ENCODE measurements at regions not wholly inside any gene's neighbourhood (a gene's known extent, or its start where the extent isn't known, plus 50 kb on each side); places are given as distances from the start of the nearest gene placed in this dataset.
"Not testable (repeated sequence)": the region's sequence is repeated elsewhere in the genome, so short reads cannot be mapped to it uniquely, and the experiment has no call there.

- not testable (repeated sequence) for H3K4me1 ChIP-seq (ENCODE audit: control insufficient read depth, insufficient read depth, low read length); H3K36me3 ChIP-seq (ENCODE audit: control insufficient read depth in 2 of 2, insufficient read depth in 2 of 2, low read length in 2 of 2); H3K9me3 ChIP-seq (ENCODE audit: control insufficient read depth in 2 of 2, low read length in 2 of 2); H3K27ac ChIP-seq (ENCODE audit: low read length); H3K27me3 ChIP-seq (ENCODE audit: control insufficient read depth in 1 of 2, insufficient read depth in 2 of 2, low read length in 2 of 2); H3K9ac ChIP-seq (ENCODE audit: low read length in 2 of 2); H3K4me3 ChIP-seq (ENCODE audit: low read length in 2 of 2)
Measured at GRCh38 chr17:445839-446238, 93.2 kb upstream of the RPH3AL start, which contains the start of gene RFLNB. Gene RFLNB (minus strand): TSS chr17:445939.

DNA sequence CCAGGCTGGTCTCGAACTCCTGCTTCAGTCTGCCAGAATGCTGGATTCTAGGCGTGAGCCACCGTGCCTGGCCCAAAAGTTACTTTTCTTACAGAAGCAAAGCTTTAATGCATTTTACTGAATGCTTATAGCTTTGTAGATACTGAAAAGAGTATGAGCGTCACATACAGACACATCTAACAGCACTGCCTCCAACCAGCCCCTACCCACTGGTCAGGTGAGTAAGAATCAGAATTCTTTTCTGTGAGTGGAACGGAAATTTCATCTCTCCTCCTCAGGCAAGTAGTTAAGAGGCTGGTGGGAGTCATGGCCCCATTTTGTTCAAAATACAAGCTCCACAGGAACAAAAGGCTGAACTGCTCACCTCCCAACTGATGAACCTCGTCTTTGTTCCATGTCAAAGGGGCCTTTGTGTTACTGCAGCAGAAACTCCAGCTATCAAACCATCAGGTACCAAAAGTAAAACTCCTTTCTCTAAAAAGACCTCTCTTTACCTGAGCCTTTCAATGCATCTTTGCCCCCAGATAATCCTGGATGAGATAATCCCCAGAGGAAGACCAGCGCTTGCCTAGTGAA, 92.4 kb upstream of the RPH3AL start:
- Histone ChIP-seq H3K9me3 (ENCODE audit: control insufficient read depth in 2 of 2, low read length in 2 of 2) (no peaks in the 10 kb centered on the region), H3K27ac (ENCODE audit: low read length) (no peak overlapping the region), H3K36me3 (ENCODE audit: control insufficient read depth in 2 of 2, insufficient read depth in 2 of 2, low read length in 2 of 2) (peaks cover 3 to 6% of the 10 kb centered on the region in 2 donors), H3K27me3 (ENCODE audit: control insufficient read depth in 1 of 2, insufficient read depth in 2 of 2, low read length in 2 of 2) (no peaks in the 10 kb centered on the region), H3K9ac (ENCODE audit: low read length in 2 of 2) (no peak overlapping the region), H3K4me3 (ENCODE audit: low read length in 2 of 2) (no peak overlapping the region), H3K4me1 (ENCODE audit: control insufficient read depth, insufficient read depth, low read length) (no peaks in the 10 kb centered on the region)

DNA sequence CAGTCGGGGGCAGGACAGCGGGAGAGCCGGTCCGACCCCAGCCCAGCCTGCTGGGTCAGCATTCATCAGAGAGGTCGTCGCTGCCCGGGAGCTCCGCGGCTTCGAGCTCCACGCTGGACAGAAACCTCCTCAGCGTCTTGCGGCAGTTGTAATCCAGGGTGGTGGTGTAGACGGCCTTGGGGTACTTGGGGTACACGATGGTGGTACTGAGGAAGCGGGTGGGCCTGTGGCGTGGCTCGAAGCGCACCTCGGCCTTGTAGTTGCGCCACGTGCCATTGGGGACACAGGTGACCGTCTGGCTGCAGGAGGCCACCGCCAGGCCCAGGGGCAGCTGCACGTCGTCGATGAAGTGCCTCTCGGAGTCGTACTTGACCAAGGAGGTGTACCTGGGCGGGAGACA, 90.5 kb upstream of the RPH3AL start:
- Histone ChIP-seq H3K36me3 (ENCODE audit: control insufficient read depth in 2 of 2, insufficient read depth in 2 of 2, low read length in 2 of 2) (peaks cover 3 to 6% of the 10 kb centered on the region in 2 donors), H3K9ac (ENCODE audit: low read length in 2 of 2) (no peak overlapping the region), H3K27ac (ENCODE audit: low read length) (no peak overlapping the region), H3K27me3 (ENCODE audit: control insufficient read depth in 1 of 2, insufficient read depth in 2 of 2, low read length in 2 of 2) (no peaks in the 10 kb centered on the region), H3K9me3 (ENCODE audit: control insufficient read depth in 2 of 2, low read length in 2 of 2) (no peaks in the 10 kb centered on the region), H3K4me3 (ENCODE audit: low read length in 2 of 2) (no peak overlapping the region), H3K4me1 (ENCODE audit: control insufficient read depth, insufficient read depth, low read length) (no peaks in the 10 kb centered on the region)

DNA sequence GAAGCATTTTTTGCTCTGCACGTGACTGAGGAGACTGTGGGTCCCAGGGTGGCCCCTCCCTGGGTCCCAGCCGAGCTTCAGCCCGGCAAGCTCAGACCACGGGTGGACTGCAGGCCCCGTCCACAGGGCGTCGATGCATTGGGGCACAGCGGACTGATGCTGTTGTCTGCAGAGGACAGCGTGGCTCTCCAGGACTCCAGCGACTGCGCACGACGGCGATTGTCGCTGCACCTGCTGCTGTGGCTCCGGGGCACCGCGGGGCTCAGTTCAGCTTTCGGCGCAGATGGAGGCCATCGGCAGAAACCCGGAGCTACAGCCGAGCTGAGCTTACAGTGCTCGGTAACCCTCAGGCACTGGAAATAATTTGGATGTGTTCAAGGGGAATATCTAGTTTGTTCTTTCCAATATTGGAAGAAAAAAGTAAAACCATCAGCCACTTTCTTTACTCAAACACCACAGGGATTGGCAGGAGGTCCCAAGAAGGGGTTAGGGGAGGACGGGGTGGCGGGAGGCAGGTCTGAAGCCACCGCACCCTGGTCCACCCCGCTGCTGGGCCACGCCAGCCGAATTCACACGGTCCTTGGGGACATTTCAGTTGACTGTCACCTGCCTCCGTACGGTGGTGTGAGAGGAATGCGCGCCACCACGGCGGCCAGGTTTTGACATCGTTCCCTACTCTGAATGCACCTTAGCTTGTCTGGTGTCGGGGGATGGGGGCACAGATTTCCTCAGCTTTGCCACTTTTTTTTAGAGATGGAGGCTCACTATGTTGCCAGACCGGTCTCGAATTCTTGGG, 88.7 kb upstream of the RPH3AL start:
- no peaks in the 10 kb centered on the region for H3K27me3 ChIP-seq (ENCODE audit: control insufficient read depth in 1 of 2, insufficient read depth in 2 of 2, low read length in 2 of 2)
- no peak overlapping the region for H3K27ac ChIP-seq (ENCODE audit: low read length)
- no peaks in the 10 kb centered on the region for H3K9me3 ChIP-seq (ENCODE audit: control insufficient read depth in 2 of 2, low read length in 2 of 2)
- H3K9ac ChIP-seq (ENCODE audit: low read length in 2 of 2), result no peak overlapping the region
- H3K4me1 ChIP-seq (ENCODE audit: control insufficient read depth, insufficient read depth, low read length), result no peaks in the 10 kb centered on the region
- H3K4me3 ChIP-seq (ENCODE audit: low read length in 2 of 2), result no peak overlapping the region
- H3K36me3 ChIP-seq (ENCODE audit: control insufficient read depth in 2 of 2, insufficient read depth in 2 of 2, low read length in 2 of 2), result peaks cover 3 to 6% of the 10 kb centered on the region in 2 donors

DNA sequence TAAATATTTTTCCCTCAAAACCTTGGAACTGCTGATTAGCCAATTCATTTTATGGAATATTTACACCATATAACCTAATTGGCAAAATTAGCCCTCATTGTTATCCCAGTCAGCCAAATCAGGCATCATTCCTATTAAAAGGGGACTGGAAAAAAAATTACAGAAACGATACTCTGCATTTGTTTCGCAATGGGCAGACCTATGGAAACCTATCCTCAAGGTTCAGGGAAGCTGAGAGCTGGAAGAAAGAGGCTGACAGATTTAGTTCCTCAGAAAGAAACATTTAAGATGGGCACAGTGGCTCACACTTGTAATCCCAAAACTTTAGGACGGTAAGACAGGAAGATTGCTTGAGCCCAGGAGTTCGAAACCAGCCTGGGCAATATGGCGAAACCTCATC, 85.6 kb upstream of the RPH3AL start:
- H3K27me3 ChIP-seq (ENCODE audit: control insufficient read depth in 1 of 2, insufficient read depth in 2 of 2, low read length in 2 of 2), result no peaks in the 10 kb centered on the region
- H3K36me3 ChIP-seq (ENCODE audit: control insufficient read depth in 2 of 2, insufficient read depth in 2 of 2, low read length in 2 of 2), result peaks cover 0 to 4% of the 10 kb centered on the region in 2 donors
- H3K4me3 ChIP-seq (ENCODE audit: low read length in 2 of 2), result no peak overlapping the region
- no peak overlapping the region for H3K27ac ChIP-seq (ENCODE audit: low read length)
- no peak overlapping the region for H3K9ac ChIP-seq (ENCODE audit: low read length in 2 of 2)
- H3K9me3 ChIP-seq (ENCODE audit: control insufficient read depth in 2 of 2, low read length in 2 of 2), result peaks cover 0 to 5% of the 10 kb centered on the region in 2 donors
- H3K4me1 ChIP-seq (ENCODE audit: control insufficient read depth, insufficient read depth, low read length), result no peaks in the 10 kb centered on the region

- no peak overlapping the region for H3K27ac ChIP-seq (ENCODE audit: low read length)
- no peaks in the 10 kb centered on the region for H3K4me1 ChIP-seq (ENCODE audit: control insufficient read depth, insufficient read depth, low read length)
- H3K27me3 ChIP-seq (ENCODE audit: control insufficient read depth in 1 of 2, insufficient read depth in 2 of 2, low read length in 2 of 2), result no peaks in the 10 kb centered on the region
- H3K9me3 ChIP-seq (ENCODE audit: control insufficient read depth in 2 of 2, low read length in 2 of 2), result peaks cover 0 to 5% of the 10 kb centered on the region in 2 donors
- no peak overlapping the region for H3K4me3 ChIP-seq (ENCODE audit: low read length in 2 of 2)
- no peak overlapping the region for H3K9ac ChIP-seq (ENCODE audit: low read length in 2 of 2)
- no peaks in the 10 kb centered on the region for H3K36me3 ChIP-seq (ENCODE audit: control insufficient read depth in 2 of 2, insufficient read depth in 2 of 2, low read length in 2 of 2)
Measured at GRCh38 chr17:437545-437944, 84.9 kb upstream of the RPH3AL start.

- H3K36me3 ChIP-seq (ENCODE audit: control insufficient read depth in 2 of 2, insufficient read depth in 2 of 2, low read length in 2 of 2), result no peaks in the 10 kb centered on the region
- H3K4me3 ChIP-seq (ENCODE audit: low read length in 2 of 2), result no peak overlapping the region
- no peaks in the 10 kb centered on the region for H3K4me1 ChIP-seq (ENCODE audit: control insufficient read depth, insufficient read depth, low read length)
- no peaks in the 10 kb centered on the region for H3K27me3 ChIP-seq (ENCODE audit: control insufficient read depth in 1 of 2, insufficient read depth in 2 of 2, low read length in 2 of 2)
- peaks cover 0 to 5% of the 10 kb centered on the region in 2 donors for H3K9me3 ChIP-seq (ENCODE audit: control insufficient read depth in 2 of 2, low read length in 2 of 2)
- no peak overlapping the region for H3K9ac ChIP-seq (ENCODE audit: low read length in 2 of 2)
- H3K27ac ChIP-seq (ENCODE audit: low read length), result no peak overlapping the region
Measured at GRCh38 chr17:436571-436970, 84.0 kb upstream of the RPH3AL start.

DNA sequence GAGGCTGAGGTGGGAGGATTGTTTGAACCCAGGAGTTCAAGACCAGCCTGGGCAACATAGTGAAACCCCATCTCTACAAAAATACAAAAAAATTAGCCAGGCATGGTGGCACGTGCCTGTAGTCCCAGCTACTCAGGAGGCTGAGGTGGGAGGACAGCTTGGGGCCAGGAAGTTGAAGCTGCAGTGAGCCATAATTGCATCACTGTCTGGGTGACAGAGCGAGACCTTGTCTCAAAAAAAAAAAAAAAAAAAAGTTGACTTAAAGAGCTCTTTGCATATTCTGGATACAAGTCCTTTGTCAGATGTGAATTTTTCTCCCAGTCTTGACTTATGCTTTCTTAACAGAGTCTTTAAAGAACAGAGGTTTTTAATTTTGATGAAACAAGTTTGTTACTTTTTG, 79.9 kb upstream of the RPH3AL start:
- not testable (repeated sequence) for H3K36me3 ChIP-seq (ENCODE audit: control insufficient read depth in 2 of 2, insufficient read depth in 2 of 2, low read length in 2 of 2); H3K27ac ChIP-seq (ENCODE audit: low read length); H3K9me3 ChIP-seq (ENCODE audit: control insufficient read depth in 2 of 2, low read length in 2 of 2); H3K4me1 ChIP-seq (ENCODE audit: control insufficient read depth, insufficient read depth, low read length); H3K9ac ChIP-seq (ENCODE audit: low read length in 2 of 2); H3K4me3 ChIP-seq (ENCODE audit: low read length in 2 of 2); H3K27me3 ChIP-seq (ENCODE audit: control insufficient read depth in 1 of 2, insufficient read depth in 2 of 2, low read length in 2 of 2)

DNA sequence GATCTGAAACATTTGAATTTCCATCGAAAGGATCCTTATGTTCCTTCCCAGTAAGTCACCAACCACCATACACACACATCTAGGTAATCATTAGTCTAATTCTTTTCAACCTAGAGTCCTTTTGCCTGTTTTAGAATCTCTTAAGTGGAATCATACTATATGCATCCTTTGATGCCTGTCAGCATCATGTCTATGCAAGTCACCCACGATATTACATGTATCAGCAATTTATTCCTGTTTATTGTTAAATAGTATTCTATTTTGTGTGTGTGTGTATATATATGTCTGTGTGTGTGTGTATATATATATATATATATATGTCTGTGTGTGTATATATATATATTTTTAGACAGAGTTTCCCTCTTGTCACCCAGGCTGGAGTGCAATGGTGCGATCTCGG, 78.9 kb upstream of the RPH3AL start:
- H3K9ac ChIP-seq (ENCODE audit: low read length in 2 of 2), result no peak overlapping the region
- H3K36me3 ChIP-seq (ENCODE audit: control insufficient read depth in 2 of 2, insufficient read depth in 2 of 2, low read length in 2 of 2), result no peaks in the 10 kb centered on the region
- H3K4me1 ChIP-seq (ENCODE audit: control insufficient read depth, insufficient read depth, low read length), result no peaks in the 10 kb centered on the region
- no peak overlapping the region for H3K27ac ChIP-seq (ENCODE audit: low read length)
- peaks cover 0 to 5% of the 10 kb centered on the region in 2 donors for H3K9me3 ChIP-seq (ENCODE audit: control insufficient read depth in 2 of 2, low read length in 2 of 2)
- H3K4me3 ChIP-seq (ENCODE audit: low read length in 2 of 2), result no peak overlapping the region
- H3K27me3 ChIP-seq (ENCODE audit: control insufficient read depth in 1 of 2, insufficient read depth in 2 of 2, low read length in 2 of 2), result no peaks in the 10 kb centered on the region

GRCh38 chr17:429589-429988, 77.0 kb upstream of the RPH3AL start:
- no peak overlapping the region for H3K27ac ChIP-seq (ENCODE audit: low read length)
- no peaks in the 10 kb centered on the region for H3K27me3 ChIP-seq (ENCODE audit: control insufficient read depth in 1 of 2, insufficient read depth in 2 of 2, low read length in 2 of 2)
- no peaks in the 10 kb centered on the region for H3K9me3 ChIP-seq (ENCODE audit: control insufficient read depth in 2 of 2, low read length in 2 of 2)
- H3K4me3 ChIP-seq (ENCODE audit: low read length in 2 of 2), result no peak overlapping the region
- H3K4me1 ChIP-seq (ENCODE audit: control insufficient read depth, insufficient read depth, low read length), result no peaks in the 10 kb centered on the region
- H3K9ac ChIP-seq (ENCODE audit: low read length in 2 of 2), result no peak overlapping the region
- no peaks in the 10 kb centered on the region for H3K36me3 ChIP-seq (ENCODE audit: control insufficient read depth in 2 of 2, insufficient read depth in 2 of 2, low read length in 2 of 2)

DNA sequence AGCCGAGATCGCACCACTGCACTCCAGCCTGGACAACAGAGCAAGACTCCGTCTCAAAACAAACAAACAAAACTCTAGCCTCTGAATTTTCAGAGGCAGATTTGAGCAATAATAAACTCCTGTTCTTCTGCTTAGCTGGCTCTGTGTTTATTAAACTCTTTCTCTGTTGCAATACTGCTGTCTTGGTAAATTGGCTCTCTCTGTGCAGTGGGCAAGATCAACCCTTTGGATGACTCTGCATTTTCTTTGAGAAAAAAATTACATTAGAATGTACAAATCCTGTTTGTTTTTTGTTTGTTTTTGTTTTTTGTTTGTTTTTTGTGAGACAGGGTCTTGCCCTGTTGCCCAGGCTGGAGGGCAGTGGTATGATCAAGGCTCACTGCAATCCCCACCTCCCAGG, 75.8 kb upstream of the RPH3AL start:
- Histone ChIP-seq H3K36me3 (ENCODE audit: control insufficient read depth in 2 of 2, insufficient read depth in 2 of 2, low read length in 2 of 2) (no peaks in the 10 kb centered on the region), H3K27ac (ENCODE audit: low read length) (no peak overlapping the region), H3K9me3 (ENCODE audit: control insufficient read depth in 2 of 2, low read length in 2 of 2) (no peaks in the 10 kb centered on the region), H3K4me3 (ENCODE audit: low read length in 2 of 2) (no peak overlapping the region), H3K9ac (ENCODE audit: low read length in 2 of 2) (no peak overlapping the region), H3K27me3 (ENCODE audit: control insufficient read depth in 1 of 2, insufficient read depth in 2 of 2, low read length in 2 of 2) (no peaks in the 10 kb centered on the region), H3K4me1 (ENCODE audit: control insufficient read depth, insufficient read depth, low read length) (no peaks in the 10 kb centered on the region)
